H1 (cell line): ENCODE measurements at regions not wholly inside any gene's neighbourhood (a gene's known extent, or its start where the extent isn't known, plus 50 kb on each side); places are given as distances from the start of the nearest gene placed in this dataset.
A peak's percentile ranks its signal among the peaks of the same experiment; 100 is the strongest.

ENCODE experiments used
- CTCF ChIA-PET: fragments of 300-600 bp; sonication (Branson Sonifier 250); formaldehyde crosslinking; loops from one replicate; lab custom pipeline; 2021; ENCODE audit not compliant: partially characterized antibody; lab: Charles Lee
- POLR2A ChIA-PET: fragments of 300-600 bp; sonication (Branson Sonifier 250); formaldehyde crosslinking; loops from one replicate; lab custom pipeline; 2021; ENCODE audit warnings: inconsistent platforms; ENCODE audit not compliant: partially characterized antibody; lab: Charles Lee
- DNase-seq, 2 experiments: peaks; one replicate each; pipeline versions ENCODE4 v3.0.0 to v3.0.0-alpha.2; 2010 to 2022; ENCODE audit warnings: low spot score in 2 of 2, low read depth in 1 of 2, mixed read lengths in 1 of 2
- FAIRE-seq: peaks from 2 replicates; lab custom pipeline; 2011; peaks lifted over from hg19 to GRCh38; lab: Jason Lieb, UNC
- H2AFZ ChIP-seq: 2 replicates; pipeline ENCODE4 v1.8.1; 2012; ENCODE audit warnings: low read length, inconsistent platforms
- H2AK5ac ChIP-seq: 2 replicates; pipeline ENCODE4 v1.6.1; 2013; ENCODE audit warnings: low read depth, low read length
- H2BK120ac ChIP-seq: replicated peaks from 2 replicates; pipeline ENCODE3; 2013; ENCODE audit warnings: low read depth, low read length, inconsistent platforms
- H2BK12ac ChIP-seq: 2 replicates; pipeline ENCODE4 v1.6.1; 2013; ENCODE audit warnings: low read depth, low read length
- H2BK15ac ChIP-seq: 2 replicates; pipeline ENCODE4 v1.6.1; 2013; ENCODE audit warnings: low read length
- H2BK20ac ChIP-seq: 2 replicates; pipeline ENCODE4 v1.6.1; 2013; ENCODE audit warnings: low read length
- H2BK5ac ChIP-seq: 2 replicates; pipeline ENCODE4 v1.6.1; 2013; ENCODE audit warnings: low read depth, low read length
- H3K14ac ChIP-seq: 2 replicates; pipeline ENCODE4 v1.6.1; 2013; ENCODE audit warnings: inconsistent platforms; ENCODE audit not compliant: insufficient read length
- H3K18ac ChIP-seq: 2 replicates; pipeline ENCODE4 v1.6.1; 2013; ENCODE audit warnings: low read length; ENCODE audit errors: extremely low read depth
- H3K23ac ChIP-seq: 2 replicates; pipeline ENCODE4 v1.6.1; 2013; ENCODE audit warnings: inconsistent platforms; ENCODE audit not compliant: insufficient read length
- H3K23me2 ChIP-seq: 2 replicates; pipeline ENCODE4 v1.6.1; 2013; ENCODE audit warnings: low read depth, low read length
- H3K27ac ChIP-seq: 2 replicates; pipeline ENCODE4 v1.6.1; 2011; ENCODE audit warnings: low read depth, low read length, inconsistent platforms
- H3K27me3 ChIP-seq, 4 experiments: replicated peaks in 1 of 4; 1 replicate in 1 of 4; 2 replicates in 3 of 4; pipeline versions ENCODE4 v1.6.1 to v1.8.1; 2011 to 2013; ENCODE audit warnings: low read length in 3 of 4, mild to moderate bottlenecking in 3 of 4, inconsistent platforms in 2 of 4, mixed read lengths in 2 of 4, moderate library complexity in 1 of 4; ENCODE audit not compliant: control insufficient read depth in 3 of 4, insufficient read depth in 3 of 4; ENCODE audit errors: extremely low read depth in 1 of 4
- H3K36me3 ChIP-seq, 4 experiments: 2 replicates each; pipeline versions ENCODE4 v1.6.1 to v1.8.1; 2011 to 2013; ENCODE audit warnings: mild to moderate bottlenecking in 4 of 4, low read length in 3 of 4, moderate library complexity in 2 of 4, control low read depth in 1 of 4, inconsistent platforms in 1 of 4; ENCODE audit not compliant: insufficient read depth in 4 of 4, control insufficient read depth in 2 of 4
- H3K4ac ChIP-seq: replicated peaks from 2 replicates; pipeline ENCODE3; 2013; ENCODE audit warnings: low read length, low read depth, mixed read lengths, inconsistent platforms; ENCODE audit not compliant: insufficient read length
- H3K4me1 ChIP-seq, 4 experiments: replicated peaks in 1 of 4; 1 replicate in 1 of 4; 2 replicates in 3 of 4; pipeline versions ENCODE4 v1.6.1 to v1.8.1; 2011 to 2013; ENCODE audit warnings: low read length in 3 of 4, inconsistent platforms in 2 of 4, mixed read lengths in 1 of 4; ENCODE audit not compliant: insufficient read depth in 4 of 4, control insufficient read depth in 3 of 4
- H3K4me2 ChIP-seq, 2 experiments: 2 replicates each; pipeline versions ENCODE4 v1.6.1 to v1.8.1; 2011 to 2013; ENCODE audit warnings: low read depth in 2 of 2, low read length in 2 of 2, control low read depth in 1 of 2, inconsistent platforms in 1 of 2, mild to moderate bottlenecking in 1 of 2; ENCODE audit not compliant: insufficient read depth in 1 of 2
- H3K4me3 ChIP-seq, 4 experiments: fragments of 200-600, 300-600 bp in 1 of 4; sonication (generic), shearing (Covaris generic), sonication (Bioruptor Twin) in 1 of 4; 2 replicates each; pipeline versions ENCODE4 v1.5.1 to v1.8.1; 2011 to 2016; ENCODE audit warnings: low read length in 4 of 4, low read depth in 3 of 4, control low read depth in 2 of 4, inconsistent platforms in 2 of 4, mild to moderate bottlenecking in 2 of 4, mixed read lengths in 1 of 4, moderate library complexity in 1 of 4; ENCODE audit not compliant: insufficient read depth in 2 of 4; ENCODE audit errors: extremely low read depth in 1 of 4
- H3K56ac ChIP-seq: replicated peaks from 2 replicates; pipeline ENCODE3; 2013; ENCODE audit warnings: low read depth, mild to moderate bottlenecking, mixed read lengths, low read length, inconsistent platforms; ENCODE audit not compliant: insufficient read length
- H3K79me1 ChIP-seq: 2 replicates; pipeline ENCODE4 v1.6.1; 2013; ENCODE audit warnings: low read depth, low read length, control low read depth
- H3K79me2 ChIP-seq, 2 experiments: 2 replicates each; pipeline versions ENCODE4 v1.6.1 to v1.8.1; 2012 to 2013; ENCODE audit warnings: low read length in 2 of 2, mild to moderate bottlenecking in 2 of 2, inconsistent platforms in 1 of 2; ENCODE audit not compliant: insufficient read depth in 2 of 2, control insufficient read depth in 1 of 2
- H3K9ac ChIP-seq, 4 experiments: replicated peaks in 1 of 4; 1 replicate in 1 of 4; 2 replicates in 3 of 4; pipeline versions ENCODE4 v1.6.1 to v1.8.1; 2011 to 2013; ENCODE audit warnings: low read depth in 3 of 4, low read length in 3 of 4, control low read depth in 2 of 4, mild to moderate bottlenecking in 2 of 4, moderate library complexity in 2 of 4, inconsistent platforms in 1 of 4; ENCODE audit errors: extremely low read depth in 1 of 4
- H3K9me3 ChIP-seq, 2 experiments: 2 replicates each; pipeline versions ENCODE4 v1.6.1 to v1.8.1; 2012 to 2013; ENCODE audit warnings: mild to moderate bottlenecking in 2 of 2, moderate library complexity in 2 of 2, control low read depth in 1 of 2, inconsistent platforms in 1 of 2, low read depth in 1 of 2, low read length in 1 of 2, mixed read lengths in 1 of 2; ENCODE audit not compliant: insufficient read depth in 2 of 2
- H4K20me1 ChIP-seq, 2 experiments: replicated peaks in 1 of 2; 2 replicates each; pipeline versions ENCODE3 to v1.8.1; 2011 to 2013; ENCODE audit warnings: inconsistent platforms in 2 of 2, low read length in 2 of 2, mild to moderate bottlenecking in 1 of 2; ENCODE audit not compliant: insufficient read depth in 2 of 2, control insufficient read depth in 1 of 2
- H4K5ac ChIP-seq: 2 replicates; pipeline ENCODE4 v1.6.1; 2013; ENCODE audit warnings: low read length, low read depth, mixed read lengths, inconsistent platforms; ENCODE audit not compliant: insufficient read length
- H4K8ac ChIP-seq: 2 replicates; pipeline ENCODE4 v1.8.0; 2013; ENCODE audit warnings: mild to moderate bottlenecking, moderate library complexity, low read length, inconsistent platforms; ENCODE audit not compliant: insufficient read depth; ENCODE audit errors: extremely low read depth
- H4K91ac ChIP-seq: replicated peaks from 2 replicates; pipeline ENCODE3; 2013; ENCODE audit warnings: low read length, mixed read lengths, inconsistent platforms; ENCODE audit not compliant: insufficient read length
- BACH1 ChIP-seq: IDR thresholded peaks from 2 replicates; pipeline ENCODE4 v1.6.1; 2012; ENCODE audit warnings: low read length, improper control_type of control experiment
- BRCA1 ChIP-seq: IDR thresholded peaks from 2 replicates; pipeline ENCODE4 v1.6.1; 2012; ENCODE audit warnings: low read depth, low read length, improper control_type of control experiment
- CEBPB ChIP-seq: IDR thresholded peaks from 2 replicates; pipeline ENCODE4 v1.6.1; 2012; ENCODE audit warnings: low read depth, low read length
- EGR1 ChIP-seq: IDR thresholded peaks from 2 replicates; pipeline ENCODE4 v1.6.1; 2011; ENCODE audit warnings: low read depth, low read length, borderline replicate concordance
- EP300 ChIP-seq, 2 experiments: IDR thresholded peaks; 1 replicate in 1 of 2; 2 replicates in 1 of 2; pipeline ENCODE4 v1.6.1; 2011 to 2012; ENCODE audit warnings: low read depth in 2 of 2, low read length in 2 of 2, mild to moderate bottlenecking in 2 of 2, borderline replicate concordance in 1 of 2, inconsistent platforms in 1 of 2, moderate library complexity in 1 of 2
- JUN ChIP-seq: IDR thresholded peaks from 2 replicates; pipeline ENCODE4 v1.6.1; 2011; ENCODE audit warnings: low read depth, mild to moderate bottlenecking, improper control_type of control experiment, low read length
- JUND ChIP-seq: IDR thresholded peaks from 2 replicates; pipeline ENCODE4 v1.6.1; 2011; ENCODE audit warnings: mild to moderate bottlenecking, improper control_type of control experiment, low read length
- KDM5A ChIP-seq: fragments of 200-600 bp; IDR thresholded peaks from 2 replicates; pipeline ENCODE4 v1.7.1; 2012; ENCODE audit warnings: mild to moderate bottlenecking, low read length, inconsistent platforms, mixed read lengths
- NRF1 ChIP-seq: IDR thresholded peaks from 2 replicates; pipeline ENCODE4 v1.6.1; 2011; ENCODE audit warnings: mild to moderate bottlenecking, low read depth, low read length, improper control_type of control experiment
- RFX5 ChIP-seq: IDR thresholded peaks from 2 replicates; pipeline ENCODE4 v1.6.1; 2011; ENCODE audit warnings: low read depth, low read length, improper control_type of control experiment, borderline replicate concordance
- SP4 ChIP-seq: IDR thresholded peaks from 2 replicates; pipeline ENCODE4 v1.6.1; 2012; ENCODE audit warnings: low read length, inconsistent platforms
- TAF1 ChIP-seq: IDR thresholded peaks from 2 replicates; pipeline ENCODE4 v1.6.1; 2011; ENCODE audit warnings: mild to moderate bottlenecking, low read depth, low read length
- YY1 ChIP-seq: IDR thresholded peaks from 2 replicates; pipeline ENCODE4 v1.6.1; 2011; ENCODE audit warnings: low read depth, mild to moderate bottlenecking, low read length
- WGBS, 2 experiments: shearing (Covaris generic) in 1 of 2; methylation state at CpG; one replicate each; pipeline versions ENCODE4 v1.1.6 to v1.1.7; 2013 to 2015; ENCODE audit warnings: low lambda C conversion rate in 2 of 2, mixed read lengths in 2 of 2, inconsistent platforms in 1 of 2, low coverage in 1 of 2, missing lambda C conversion rate in 1 of 2; ENCODE audit not compliant: insufficient replicate concordance in 2 of 2, insufficient coverage in 1 of 2, insufficient read length in 1 of 2; ENCODE audit errors: extremely low coverage in 1 of 2, missing lambda C conversion rate in 1 of 2; 5-methylcytosine and 5-hydroxymethylcytosine counted together
- TF ChIP-seq, protein P1 (sequence below): IDR thresholded peaks from 2 replicates; pipeline ENCODE4 v1.6.1; 2012; ENCODE audit warnings: inconsistent platforms
- TF ChIP-seq, protein P2 (sequence below): IDR thresholded peaks from 2 replicates; pipeline ENCODE4 v1.6.1; 2011; ENCODE audit warnings: low read length, improper control_type of control experiment

DNA sequence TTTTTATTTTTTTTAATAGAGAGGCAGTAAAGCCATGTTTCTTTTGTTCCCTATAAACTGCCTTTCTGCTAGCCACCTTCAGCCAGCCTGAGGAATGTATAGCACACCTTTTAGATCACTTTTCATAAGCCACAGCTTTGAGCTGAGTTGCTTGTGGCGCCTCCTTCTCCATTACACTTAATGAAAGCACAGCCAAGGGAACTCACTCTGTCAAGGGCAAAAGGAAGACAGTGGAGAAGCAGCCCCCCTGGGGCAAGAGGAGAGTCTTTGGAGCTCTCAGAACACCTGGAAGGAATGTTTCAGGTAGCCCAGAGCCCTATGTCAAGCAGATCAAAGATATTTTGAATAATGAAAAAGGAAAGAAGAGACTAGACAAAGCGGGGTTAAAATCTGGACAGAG, 235.1 kb downstream of the CLIC5 start:
- POLR2A ChIA-PET: no interaction called here
- FAIRE-seq (no peak), DNase-seq (no peak)
- Histone ChIP-seq H3K14ac (no peak overlapping the region), H3K23ac (no peak overlapping the region), H3K4me2 (no peak overlapping the region), H3K4ac (no peak overlapping the region), H3K9ac (no peak overlapping the region), H2BK12ac (no peak overlapping the region), H3K79me2 (no peaks in the 10 kb centered on the region), H3K79me1 (no peaks in the 10 kb centered on the region), H4K8ac (no peak overlapping the region)
- CTCF ChIA-PET: interaction anchor here (0.8 to 1.8 kb wide), 4 partner anchors 10 to 141 kb away, joined by 3 to 6 read pairs (median 4); no protein-coding TSS in a partner anchor
- no peak for TF ChIP-seq SP4
- TF ChIP-seq, protein P1, sequence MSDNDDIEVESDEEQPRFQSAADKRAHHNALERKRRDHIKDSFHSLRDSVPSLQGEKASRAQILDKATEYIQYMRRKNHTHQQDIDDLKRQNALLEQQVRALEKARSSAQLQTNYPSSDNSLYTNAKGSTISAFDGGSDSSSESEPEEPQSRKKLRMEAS: no peak
- TF ChIP-seq BRCA1: no peak
- TF ChIP-seq KDM5A: no peak
- no peak for TF ChIP-seq RFX5
- TF ChIP-seq BACH1: no peak
- no peak for TF ChIP-seq EP300 (IDR thresholded peaks at IDR 0.05; ENCODE audit: borderline replicate concordance in 1 of 2, low read depth in 2 of 2, low read length in 2 of 2)
- TF ChIP-seq JUND: no peak
- no peak for TF ChIP-seq YY1
- TF ChIP-seq, protein P2, sequence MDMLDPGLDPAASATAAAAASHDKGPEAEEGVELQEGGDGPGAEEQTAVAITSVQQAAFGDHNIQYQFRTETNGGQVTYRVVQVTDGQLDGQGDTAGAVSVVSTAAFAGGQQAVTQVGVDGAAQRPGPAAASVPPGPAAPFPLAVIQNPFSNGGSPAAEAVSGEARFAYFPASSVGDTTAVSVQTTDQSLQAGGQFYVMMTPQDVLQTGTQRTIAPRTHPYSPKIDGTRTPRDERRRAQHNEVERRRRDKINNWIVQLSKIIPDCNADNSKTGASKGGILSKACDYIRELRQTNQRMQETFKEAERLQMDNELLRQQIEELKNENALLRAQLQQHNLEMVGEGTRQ: no peak
- TF ChIP-seq EGR1: no peak
- TF ChIP-seq NRF1: no peak
- TF ChIP-seq TAF1: no peak
- TF ChIP-seq CEBPB: no peak
- TF ChIP-seq JUN: no peak
- TF ChIP-seq, all 59 proteins: peak for 0
- H3K27ac ChIP-seq: no peak overlapping the region
- H2BK20ac ChIP-seq: no peak overlapping the region
- H3K4me1 ChIP-seq: no peaks in the 10 kb centered on the region
- H4K5ac ChIP-seq: no peak overlapping the region
- H3K36me3 ChIP-seq: no peaks in the 10 kb centered on the region
- H2BK5ac ChIP-seq: no peak overlapping the region
- no peak overlapping the region for H3K18ac ChIP-seq
- H2BK120ac ChIP-seq: no peak overlapping the region
- H3K4me3 ChIP-seq: no peak overlapping the region
- H4K20me1 ChIP-seq: no peaks in the 10 kb centered on the region
- H4K91ac ChIP-seq: no peak overlapping the region
- no peaks in the 10 kb centered on the region for H3K23me2 ChIP-seq
- H3K56ac ChIP-seq: no peak overlapping the region
- no peak overlapping the region for H2AK5ac ChIP-seq
- H3K9me3 ChIP-seq: no peaks in the 10 kb centered on the region
- H2BK15ac ChIP-seq: no peak overlapping the region
- 69% methylated on average over 2 of the region's 2 CpGs; no CpG with 5 or more reads in 1 of the 2 experiments for WGBS, 2 experiments
- H3K27me3 ChIP-seq: no peaks in the 10 kb centered on the region
- H2AFZ ChIP-seq: peak overlapping the region; percentile 1; the same call in 1 of the 2 replicates
